HG03097 (cell line): ENCODE measurements at regions not wholly inside any gene's neighbourhood (a gene's known extent, or its start where the extent isn't known, plus 50 kb on each side); places are given as distances from the start of the nearest gene placed in this dataset.
"Not testable (repeated sequence)": the region's sequence is repeated elsewhere in the genome, so short reads cannot be mapped to it uniquely, and the experiment has no call there.

ENCODE experiments used
- ATAC-seq: cut with Tn5 transposase; IDR thresholded peaks from one replicate; pipeline ENCODE4 v1.9.1; 2021; ENCODE audit not compliant: unreplicated experiment, low FRiP score

DNA sequence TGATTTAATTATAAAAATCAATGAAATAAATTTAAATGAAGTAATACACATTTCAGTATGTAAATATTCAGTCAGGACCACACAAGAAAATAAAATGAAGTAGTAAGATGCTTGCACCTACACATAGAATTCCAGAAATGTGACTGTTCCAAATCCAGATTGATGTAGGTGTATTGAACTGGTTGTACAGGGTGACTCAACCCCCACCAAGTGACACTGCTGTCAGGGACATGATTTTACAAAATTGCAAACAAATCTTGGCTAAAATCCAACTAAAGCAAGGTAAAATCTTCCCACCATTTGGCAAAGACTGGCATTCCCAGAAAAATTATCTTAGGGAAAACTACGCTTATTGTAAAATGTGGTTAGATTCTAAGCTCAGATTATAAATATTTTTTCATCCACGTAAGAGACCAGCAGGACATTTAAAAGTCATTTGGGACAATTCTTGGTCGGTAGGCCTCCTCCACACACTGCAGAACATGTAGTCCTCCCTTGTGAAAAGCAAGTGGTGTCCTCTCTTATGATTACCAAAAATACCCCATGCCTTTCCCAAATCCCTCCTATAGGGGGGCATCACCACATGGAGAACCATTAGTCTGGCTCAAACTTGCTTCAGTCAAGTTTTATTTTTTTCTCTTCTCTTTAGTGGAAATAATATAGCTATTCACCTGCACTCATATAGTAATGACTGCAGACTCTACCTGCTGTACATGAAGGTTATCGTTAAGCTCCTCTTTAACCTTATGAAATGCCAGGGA, 287.1 kb upstream of the SMIM30 start:
- no peak for ATAC-seq

- no peak for ATAC-seq
Observed at GRCh38 chr7:113404245-113404644, 285.9 kb upstream of the SMIM30 start.

GRCh38 chr7:113402482-113402881, 284.1 kb upstream of the SMIM30 start:
- no peak for ATAC-seq

DNA sequence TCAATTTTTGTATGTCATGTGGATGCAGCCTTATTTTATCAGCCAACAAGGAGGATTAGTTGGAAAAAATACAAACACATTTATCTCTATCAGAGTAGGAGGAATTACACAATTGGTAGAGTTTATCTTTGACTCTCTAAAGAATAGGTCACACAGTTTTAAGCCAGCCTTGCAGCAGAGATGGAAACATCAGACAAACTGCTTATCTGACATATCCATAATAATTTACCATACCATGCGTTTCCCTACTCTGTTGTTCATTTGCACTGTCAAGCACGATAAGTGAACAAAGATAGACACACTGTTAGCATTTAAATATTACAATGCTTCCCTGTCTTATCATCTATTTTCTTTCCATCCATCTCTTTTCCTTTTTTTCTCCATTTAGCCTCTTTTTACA, 283.7 kb upstream of the SMIM30 start:
- no peak for ATAC-seq

DNA sequence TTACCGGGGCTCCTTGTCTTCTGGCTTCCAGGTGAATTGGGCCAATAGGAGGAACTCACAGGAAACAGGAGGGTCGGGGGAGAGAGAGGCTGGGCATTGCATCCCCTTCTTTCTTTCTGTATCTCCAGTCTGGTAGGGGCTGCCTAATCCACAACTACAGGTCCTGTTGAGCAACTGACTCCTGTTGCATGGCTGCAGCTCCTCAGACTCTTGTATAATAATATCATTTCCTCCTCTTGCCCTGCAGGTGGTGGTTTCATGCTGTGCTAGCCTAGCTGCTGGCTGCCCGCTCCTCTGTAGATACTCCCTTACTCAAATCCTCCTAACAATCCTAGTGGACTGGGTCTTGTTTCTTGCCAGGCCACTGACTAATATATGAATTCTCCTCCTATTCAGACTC, 276.5 kb upstream of the SMIM30 start:
- no peak for ATAC-seq

GRCh38 chr7:113392841-113393540, 274.6 kb upstream of the SMIM30 start:
- no peak for ATAC-seq

DNA sequence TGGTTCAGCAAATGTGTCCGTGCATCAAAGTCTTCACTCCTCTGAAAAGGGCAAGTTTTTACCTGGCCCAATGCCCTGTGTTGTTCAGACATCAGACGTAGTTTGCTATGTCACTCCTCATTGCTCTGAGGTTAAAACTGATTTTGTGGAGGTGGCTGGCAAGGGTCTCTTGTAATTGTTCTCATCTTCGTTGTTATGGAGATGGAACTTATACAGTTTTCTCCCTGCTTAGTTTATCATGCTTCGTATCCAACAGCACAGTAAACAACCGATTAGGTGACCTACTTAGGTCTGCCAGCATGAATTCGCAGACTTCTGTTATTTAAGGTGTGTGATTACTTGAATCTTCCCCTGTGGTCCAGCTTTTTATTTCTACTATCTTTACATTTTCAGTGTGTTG, 274.1 kb upstream of the SMIM30 start:
- no peak for ATAC-seq

DNA sequence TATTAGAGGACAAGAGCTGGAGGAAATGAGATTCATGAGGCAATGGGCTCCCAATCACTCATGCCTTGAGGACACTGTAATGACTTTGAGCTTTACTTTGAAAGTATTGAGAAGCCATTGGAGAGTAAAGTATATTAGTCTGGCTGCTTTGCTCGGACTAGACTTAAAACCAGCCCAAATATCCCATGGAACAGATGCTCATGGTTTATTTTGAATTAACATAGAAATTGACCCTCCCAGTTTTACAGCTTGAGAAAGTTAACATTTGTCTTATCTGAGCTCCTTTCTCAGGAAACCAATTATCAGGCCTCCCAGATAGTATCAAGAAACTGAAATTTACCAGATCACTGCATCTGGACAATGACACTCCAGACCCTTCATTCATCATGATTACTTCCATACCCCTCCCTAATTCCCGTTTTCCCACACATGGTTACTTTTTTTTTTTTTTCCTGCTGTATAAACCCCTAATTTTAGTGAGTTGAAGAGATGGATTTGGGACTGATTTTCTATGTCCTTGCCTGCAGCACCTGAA, 270.8 kb upstream of the SMIM30 start:
- no peak for ATAC-seq

- no peak for ATAC-seq
Observed at GRCh38 chr7:113383638-113384037, 265.3 kb upstream of the SMIM30 start.

DNA sequence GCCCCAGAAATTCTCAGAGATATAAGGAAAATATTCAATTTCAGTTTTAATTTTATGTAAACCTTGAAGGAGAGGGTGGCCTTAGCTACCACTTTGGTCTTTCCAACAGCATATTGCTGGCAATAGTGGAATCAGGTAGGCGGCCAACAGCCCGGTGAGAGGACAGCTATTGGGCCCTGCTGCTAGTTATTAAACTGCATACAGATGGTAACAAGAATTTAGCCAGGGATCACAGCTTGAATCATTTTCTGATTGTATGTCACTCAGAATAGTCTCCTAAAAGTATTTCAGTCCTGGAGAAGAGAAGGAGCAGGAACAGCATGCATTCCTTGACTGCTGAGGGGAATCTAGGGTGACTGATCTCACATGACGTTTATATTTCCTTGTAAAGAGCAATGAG, 261.4 kb upstream of the SMIM30 start:
- ATAC-seq, result no peak

- no peak for ATAC-seq
Observed at GRCh38 chr7:113374955-113375354, 256.6 kb upstream of the SMIM30 start.

GRCh38 chr7:113373863-113374262, 255.5 kb upstream of the SMIM30 start:
- ATAC-seq, result no peak

GRCh38 chr7:113371416-113372043, 253.2 kb upstream of the SMIM30 start:
- no peak for ATAC-seq

GRCh38 chr7:113370910-113371309, 252.6 kb upstream of the SMIM30 start:
- no peak for ATAC-seq

DNA sequence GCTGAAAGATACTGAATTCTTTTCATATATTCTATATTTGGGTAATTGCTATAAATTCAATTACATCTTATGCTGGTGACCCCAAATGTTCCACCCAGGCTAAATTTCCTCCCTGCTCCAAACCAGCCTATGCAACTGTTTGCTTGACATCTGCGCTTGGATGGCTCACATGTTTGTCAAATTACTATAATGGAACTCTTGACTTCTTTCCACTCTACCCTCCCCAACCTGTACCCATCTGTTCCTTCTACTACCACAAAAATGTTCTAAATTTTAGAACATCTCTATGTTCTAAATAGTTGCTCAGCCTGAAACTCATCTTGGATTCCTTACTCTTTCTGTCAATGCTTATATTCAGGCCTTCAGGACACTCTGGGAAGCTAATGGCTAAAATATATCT, 249.9 kb upstream of the SMIM30 start:
- no peak for ATAC-seq

GRCh38 chr7:113367041-113367586, 248.8 kb upstream of the SMIM30 start:
- ATAC-seq, result no peak

DNA sequence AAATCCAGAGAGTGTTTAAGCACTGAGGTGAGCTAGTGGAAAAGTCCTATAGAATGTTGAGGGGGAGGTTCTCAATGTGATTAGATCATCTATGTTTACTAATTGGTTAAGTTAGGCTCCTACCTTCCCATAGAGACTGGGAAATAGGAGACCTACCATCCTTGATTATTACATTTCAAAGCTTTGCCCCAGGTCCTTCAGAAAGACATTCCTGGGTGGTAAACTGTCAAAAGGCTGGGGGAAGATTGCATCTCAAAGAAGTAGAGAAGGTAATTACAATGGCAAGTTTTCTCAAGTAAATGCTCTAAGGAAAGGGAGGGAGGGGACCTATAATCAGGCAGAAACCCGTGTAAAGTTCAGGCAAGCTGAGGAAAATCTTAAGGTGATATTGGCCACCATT, 247.8 kb upstream of the SMIM30 start:
- no peak for ATAC-seq

- ATAC-seq, result no peak
Observed at GRCh38 chr7:113349339-113349738, 231.0 kb upstream of the SMIM30 start.

GRCh38 chr7:113339661-113340060, 221.3 kb upstream of the SMIM30 start:
- no peak for ATAC-seq

GRCh38 chr7:113338071-113338696, 219.8 kb upstream of the SMIM30 start:
- no peak for ATAC-seq

DNA sequence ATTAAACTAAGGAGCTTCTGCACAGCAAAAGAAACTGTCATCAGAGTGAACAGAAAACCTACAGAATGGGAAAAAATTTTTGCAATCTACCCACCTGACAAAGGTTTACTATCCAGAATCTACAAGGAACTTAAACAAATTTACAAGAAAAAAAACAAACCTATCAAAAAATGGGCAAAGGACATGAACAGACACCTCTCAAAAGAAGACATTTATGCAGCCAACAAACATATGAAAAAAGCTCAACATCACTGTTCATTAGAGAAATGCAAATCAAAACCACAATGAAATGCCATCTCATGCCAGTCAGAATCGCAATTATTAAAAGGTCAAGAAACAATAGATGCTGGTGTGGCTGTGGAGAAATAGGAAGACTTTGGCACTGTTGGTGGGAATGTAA, 218.5 kb upstream of the SMIM30 start:
- ATAC-seq, result not testable (repeated sequence)
